Left lung (tissue), 4 donors: ENCODE measurements at regions not wholly inside any gene's neighbourhood (a gene's known extent, or its start where the extent isn't known, plus 50 kb on each side); places are given as distances from the start of the nearest gene placed in this dataset.

Source experiments
- ATAC-seq: fragments of 200-7000 bp; cut with Tn5 transposase; one replicate; pipeline ENCODE4 v1.9.1; 2020; ENCODE audit warnings: moderate library complexity
- DNase-seq, 4 donors: peaks; one replicate each; pipeline ENCODE4 v3.0.0-alpha.2; 2013 to 2020
- H3K27ac ChIP-seq, 2 donors: fragments of 200-600 bp; sonication (generic) in 1 of 2; one replicate each; pipeline versions ENCODE4 v1.5.0 to v1.8.0; 2020 to 2021
- H3K27me3 ChIP-seq, 2 donors: fragments of 200-600 bp; sonication (generic) in 1 of 2; one replicate each; pipeline versions ENCODE4 v1.5.0 to v1.8.0; 2020 to 2021
- H3K36me3 ChIP-seq, 2 donors: fragments of 200-600 bp; sonication (generic) in 1 of 2; one replicate each; pipeline versions ENCODE4 v1.5.0 to v1.8.0; 2020 to 2021
- H3K4me1 ChIP-seq, 2 donors: fragments of 200-600 bp; one replicate each; pipeline ENCODE4 v1.8.0; 2021
- H3K4me3 ChIP-seq, 2 donors: fragments of 200-600 bp; sonication (generic) in 1 of 2; one replicate each; pipeline versions ENCODE4 v1.5.0 to v1.8.0; 2020 to 2021; ENCODE audit warnings: mild to moderate bottlenecking in 1 of 2
- H3K9me3 ChIP-seq, 2 donors: fragments of 200-600 bp; sonication (generic) in 1 of 2; one replicate each; pipeline versions ENCODE4 v1.5.0 to v1.8.0; 2020 to 2021
- CTCF ChIP-seq, 2 donors: fragments of 200-600 bp; sonication (generic) in 1 of 2; IDR thresholded peaks; one replicate each; pipeline versions ENCODE4 v1.5.0 to v1.8.0; 2021; ENCODE audit warnings: antibody characterized with exemption in 2 of 2
- intact Hi-C, 2 donors: fragments of 100-400 bp; cut with DNase I; formaldehyde crosslinking; loops; one replicate each; pipeline versions ENCODE4 v1.11.2 to v1.14.2; 2022
- donor health status: DM: no; HTN: yes; CAD: no.
- donor health status: DM: no; HTN: no; CAD: no.

- H3K27me3 ChIP-seq = peaks cover 0 to 4% of the 10 kb centered on the region in 2 donors
- H3K36me3 ChIP-seq = no peaks in the 10 kb centered on the region
- TF ChIP-seq CTCF (IDR thresholded peaks at IDR 0.05) = no peak
- no peak overlapping the region for H3K4me3 ChIP-seq
- H3K27ac ChIP-seq = no peak overlapping the region
- H3K4me1 ChIP-seq = no peaks in the 10 kb centered on the region
- no peak for DNase-seq
- ATAC-seq = no peak
- intact Hi-C loops = no loop called here
- no peaks in the 10 kb centered on the region for H3K9me3 ChIP-seq
Observed at GRCh38 chr20:57104113-57104512, 162.3 kb downstream of the BMP7 start.

- intact Hi-C loops = no loop called here
- H3K4me3 ChIP-seq = no peak overlapping the region
- H3K36me3 ChIP-seq = no peaks in the 10 kb centered on the region
- no peak overlapping the region for H3K27ac ChIP-seq
- H3K4me1 ChIP-seq = no peaks in the 10 kb centered on the region
- no peaks in the 10 kb centered on the region for H3K9me3 ChIP-seq
- DNase-seq = no peak
- no peak for ATAC-seq
- peaks cover 0 to 4% of the 10 kb centered on the region in 2 donors for H3K27me3 ChIP-seq
- no peak for TF ChIP-seq CTCF (IDR thresholded peaks at IDR 0.05)
Observed at GRCh38 chr20:57104651-57105204, 161.7 kb downstream of the BMP7 start.

- DNase-seq (no peak), ATAC-seq (no peak)
- no peaks in the 10 kb centered on the region for H3K9me3 ChIP-seq
- TF ChIP-seq CTCF (IDR thresholded peaks at IDR 0.05) = no peak
- H3K27ac ChIP-seq = no peak overlapping the region
- no peaks in the 10 kb centered on the region for H3K4me1 ChIP-seq
- H3K36me3 ChIP-seq = no peaks in the 10 kb centered on the region
- intact Hi-C loops = no loop called here
- peaks cover 0 to 4% of the 10 kb centered on the region in 2 donors for H3K27me3 ChIP-seq
- H3K4me3 ChIP-seq = no peak overlapping the region
Observed at GRCh38 chr20:57106030-57106682, 160.3 kb downstream of the BMP7 start.

- no peak for ATAC-seq
- Histone ChIP-seq H3K4me3 (no peak overlapping the region), H3K9me3 (no peaks in the 10 kb centered on the region), H3K27me3 (peaks cover 0 to 4% of the 10 kb centered on the region in 2 donors), H3K27ac (no peak overlapping the region), H3K36me3 (no peaks in the 10 kb centered on the region), H3K4me1 (no peaks in the 10 kb centered on the region)
- intact Hi-C loops = no loop called here
- DNase-seq = no peak
- no peak for TF ChIP-seq CTCF (IDR thresholded peaks at IDR 0.05)
Observed at GRCh38 chr20:57106692-57107091, 159.7 kb downstream of the BMP7 start.

- H3K27ac ChIP-seq = no peak overlapping the region
- ATAC-seq (no peak), DNase-seq (no peak)
- H3K4me1 ChIP-seq = no peaks in the 10 kb centered on the region
- H3K9me3 ChIP-seq = no peaks in the 10 kb centered on the region
- no peaks in the 10 kb centered on the region for H3K36me3 ChIP-seq
- TF ChIP-seq CTCF (IDR thresholded peaks at IDR 0.05) = no peak
- peaks cover 0 to 4% of the 10 kb centered on the region in 2 donors for H3K27me3 ChIP-seq
- H3K4me3 ChIP-seq = no peak overlapping the region
- intact Hi-C loops = no loop called here
Observed at GRCh38 chr20:57107208-57107607, 159.2 kb downstream of the BMP7 start.
